ENCODE measurements at regions not wholly inside any gene's neighbourhood (a gene's known extent, or its start where the extent isn't known, plus 50 kb on each side); places are given as distances from the start of the nearest gene placed in this dataset.
"Not testable (repeated sequence)": the region's sequence is repeated elsewhere in the genome, so short reads cannot be mapped to it uniquely, and the experiment has no call there.

DNA sequence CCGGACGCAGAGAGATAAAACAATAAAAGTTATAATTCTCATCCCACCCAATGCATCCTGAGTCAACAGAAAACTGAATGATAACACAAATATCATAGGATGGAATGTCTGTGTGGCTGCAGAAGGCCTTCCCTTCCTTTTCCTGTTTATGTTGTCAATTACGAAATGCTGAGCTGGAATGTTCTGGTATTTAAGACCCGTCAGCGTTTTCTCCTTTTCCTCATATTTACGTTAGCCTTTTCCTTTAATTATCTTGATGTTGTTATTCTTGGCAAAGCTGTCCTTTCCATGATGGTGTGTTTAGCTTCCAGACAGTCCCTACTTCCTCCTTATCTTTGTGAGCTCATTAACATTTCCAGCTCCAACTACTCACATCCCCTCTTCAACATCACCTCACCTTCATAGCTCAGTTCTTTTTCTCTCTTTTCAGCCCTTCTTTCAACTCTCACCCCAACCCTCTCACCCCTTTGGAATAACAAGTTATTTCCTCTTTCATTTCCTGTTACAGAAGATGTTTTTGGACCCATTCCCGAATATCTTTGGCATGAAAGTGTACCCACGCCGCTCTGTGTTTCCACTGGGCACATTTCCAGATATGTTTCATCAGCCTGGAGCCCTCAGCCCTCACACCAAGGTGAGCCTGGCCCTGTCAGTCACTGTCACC lies 221.6 kb downstream of the NR2F1-AS1 start:
- DNase-seq = no peak

DNA sequence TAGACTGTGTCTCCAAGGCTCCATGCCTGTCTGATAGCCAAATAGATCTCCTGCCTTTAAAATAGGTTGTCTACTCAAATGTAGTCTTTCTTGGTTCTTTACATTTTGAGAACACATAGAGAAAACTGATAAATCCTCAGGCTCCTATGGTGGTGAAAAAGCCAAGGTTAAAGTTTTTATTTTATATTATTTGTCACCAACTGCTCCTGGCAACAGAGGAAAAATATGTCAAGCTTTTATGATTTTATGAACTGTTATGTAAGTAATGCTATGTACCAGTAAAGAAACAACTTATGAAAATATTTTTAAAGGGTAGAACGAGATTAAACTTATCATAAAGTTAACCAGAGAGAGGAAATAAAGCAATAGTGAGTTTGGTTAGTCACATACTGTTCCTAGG lies 222.8 kb downstream of the NR2F1-AS1 start:
- no peak for DNase-seq

GRCh38 chr5:93357686-93358085 lies 223.3 kb downstream of the NR2F1-AS1 start:
- no peak for DNase-seq

DNA sequence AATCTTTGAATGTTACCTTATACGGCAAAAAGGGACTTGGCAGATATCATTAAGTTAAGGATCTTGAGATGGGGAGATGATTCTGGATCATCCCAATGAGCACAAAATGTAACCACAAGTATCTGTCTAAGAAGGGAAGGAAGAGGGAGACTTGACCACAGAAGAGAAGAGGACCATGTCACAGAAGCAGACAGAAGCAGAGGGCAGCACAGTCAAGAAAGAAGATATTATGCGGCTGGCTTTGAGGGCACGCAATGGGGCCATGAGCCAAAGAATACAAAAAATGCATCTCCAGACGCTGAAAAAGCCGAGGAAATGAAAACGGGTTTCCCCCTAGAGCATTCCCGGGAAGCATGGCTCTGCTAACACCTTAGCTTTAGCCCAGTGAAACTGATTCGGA lies 225.3 kb downstream of the NR2F1-AS1 start:
- DNase-seq = no peak

DNA sequence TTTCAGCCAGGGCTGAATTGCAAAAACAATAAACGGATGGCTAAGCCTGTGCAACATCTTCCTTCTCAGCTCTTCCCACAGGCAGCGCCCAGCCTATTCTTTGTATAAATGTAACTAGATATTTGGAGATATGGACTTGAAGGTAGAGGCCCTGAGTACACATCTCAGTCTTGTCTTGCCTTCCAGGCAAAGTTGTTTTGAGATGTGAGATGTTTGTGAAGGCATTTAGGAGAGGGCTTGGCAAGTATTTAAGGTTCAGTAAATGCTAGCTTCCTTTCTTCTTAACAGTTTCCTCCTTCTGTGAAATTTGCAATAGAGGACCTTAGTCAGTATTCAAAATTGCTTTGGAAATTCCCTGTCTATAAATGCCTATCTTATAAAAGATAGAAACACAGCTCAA lies 228.8 kb downstream of the NR2F1-AS1 start:
- DNase-seq = no peak

DNA sequence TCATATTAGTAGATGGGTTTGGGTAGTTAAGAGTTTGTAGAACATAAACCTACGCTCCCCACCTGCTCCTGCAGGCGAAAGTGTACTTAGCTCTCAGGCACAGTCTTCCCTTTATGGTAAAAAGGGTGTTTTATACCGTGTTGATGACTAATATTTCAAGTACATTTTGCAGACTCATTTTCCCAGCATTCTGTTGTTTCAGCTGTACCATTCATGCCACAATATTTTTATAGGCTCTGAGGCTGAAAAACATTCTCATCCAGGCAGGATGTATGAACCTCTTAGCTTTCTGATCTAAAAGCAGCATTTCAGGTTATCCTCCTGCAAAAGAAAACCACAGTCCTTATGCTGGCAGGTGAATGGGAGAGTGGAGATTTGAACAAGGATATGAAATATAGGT lies 231.4 kb downstream of the NR2F1-AS1 start:
- no peak for DNase-seq

DNA sequence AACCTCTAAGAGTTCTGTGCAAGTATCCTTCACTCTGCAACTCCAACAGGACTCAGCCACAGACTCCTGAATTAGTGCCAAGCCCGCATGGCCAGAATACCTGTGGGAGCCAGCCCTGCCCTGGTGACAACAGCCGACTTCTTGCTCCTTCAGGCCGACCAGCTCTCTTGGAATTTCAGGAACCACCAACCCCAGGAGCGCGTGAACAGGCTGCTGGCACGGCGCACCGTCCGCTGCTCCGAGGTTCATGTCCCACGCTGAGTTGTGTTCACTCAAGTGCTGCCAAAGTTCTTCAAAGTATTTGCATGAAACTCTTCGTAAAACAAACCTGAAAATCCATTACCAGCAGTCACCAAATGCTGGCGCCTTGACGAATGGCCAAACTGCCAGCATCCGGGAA lies 232.8 kb downstream of the NR2F1-AS1 start:
- DNase-seq = no peak

- DNase-seq = not testable (repeated sequence)
Observed at GRCh38 chr5:93346850-93347249, 234.2 kb downstream of the NR2F1-AS1 start.

- DNase-seq = no peak
Observed at GRCh38 chr5:93346301-93346700, 234.7 kb downstream of the NR2F1-AS1 start.

DNA sequence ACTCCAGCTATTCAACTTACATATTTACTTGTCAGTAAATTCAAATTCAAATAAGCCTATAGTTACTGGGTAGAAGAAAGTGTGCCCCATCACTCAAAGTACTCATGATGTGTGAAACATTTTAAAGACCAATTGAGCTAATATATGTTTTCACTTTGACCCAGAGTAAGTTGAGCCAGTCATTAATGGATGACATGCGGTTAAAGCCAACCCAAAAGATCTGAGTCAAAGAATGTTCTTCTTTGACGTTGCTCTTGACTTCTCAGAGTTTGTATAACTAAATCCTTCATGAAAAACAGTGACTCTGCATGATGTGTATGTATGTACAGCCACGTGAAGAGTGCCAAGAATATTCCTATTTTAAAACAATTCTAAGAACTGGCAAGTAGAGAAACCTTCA lies 237.4 kb downstream of the NR2F1-AS1 start:
- DNase-seq = no peak

DNA sequence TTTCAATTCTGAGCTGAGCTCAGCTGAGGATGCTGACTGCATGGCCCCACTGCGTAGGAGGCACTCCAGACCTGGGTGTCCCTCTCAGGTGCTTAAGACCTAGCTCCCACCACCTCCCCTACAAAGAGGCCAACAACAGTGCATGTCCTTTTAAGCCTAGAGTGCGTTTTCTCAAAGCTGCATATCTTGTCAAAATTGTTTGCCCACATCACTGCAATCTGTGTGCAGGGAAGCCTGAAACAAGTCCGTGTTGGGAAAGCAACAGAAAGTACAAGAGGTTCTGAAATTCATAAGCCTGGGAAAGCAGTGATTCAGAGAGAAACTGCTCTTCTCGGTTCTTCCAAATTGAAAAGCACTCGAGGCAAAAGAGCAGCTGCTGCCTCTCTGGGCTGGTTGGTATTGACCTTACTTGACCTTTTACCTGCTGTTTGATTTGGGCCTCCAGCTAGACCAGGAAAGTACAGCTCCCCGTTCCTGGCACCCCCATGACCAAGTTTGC lies 238.4 kb downstream of the NR2F1-AS1 start:
- no peak for DNase-seq

DNA sequence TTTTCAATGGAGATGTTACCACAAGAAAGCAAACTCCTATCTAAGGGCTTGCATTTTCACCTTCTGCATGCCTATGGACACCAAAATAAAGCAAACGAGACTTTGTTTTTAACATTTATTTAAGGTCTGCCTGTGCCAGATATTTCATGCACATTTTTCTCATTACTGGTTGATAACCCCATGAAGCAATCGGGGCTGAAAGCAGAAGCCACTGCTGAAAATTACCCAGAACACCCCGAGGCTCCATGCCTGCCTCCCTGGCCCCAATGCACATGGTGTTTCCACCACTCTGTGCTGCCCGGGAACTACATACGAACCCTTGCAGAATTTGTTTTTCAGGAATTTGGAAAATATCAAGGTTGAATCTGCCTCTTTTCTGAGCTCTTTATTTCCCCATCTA lies 240.1 kb downstream of the NR2F1-AS1 start:
- no peak for DNase-seq

DNA sequence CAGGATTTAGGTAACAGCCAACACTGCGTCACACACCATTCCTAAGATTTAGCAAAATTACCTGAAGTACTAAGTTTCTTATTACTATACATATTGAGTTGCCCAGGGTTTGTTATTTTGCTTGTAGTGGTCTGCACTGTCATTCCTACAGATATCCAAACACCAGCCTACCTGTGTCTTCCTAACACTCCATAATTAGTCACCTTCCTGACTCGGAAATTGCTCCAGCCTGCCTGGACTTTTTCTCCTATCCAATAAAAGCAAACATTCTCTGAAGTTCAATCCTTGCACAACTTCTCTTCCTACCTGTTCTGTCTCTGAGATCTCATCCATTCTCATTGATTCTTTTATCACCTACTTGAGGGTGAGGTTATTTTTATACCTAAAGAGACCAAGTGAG lies 243.9 kb downstream of the NR2F1-AS1 start:
- DNase-seq = no peak

- no peak for DNase-seq
Observed at GRCh38 chr5:93336330-93337110, 244.5 kb downstream of the NR2F1-AS1 start.

GRCh38 chr5:93331863-93332262 lies 249.2 kb downstream of the NR2F1-AS1 start:
- DNase-seq = no peak

DNA sequence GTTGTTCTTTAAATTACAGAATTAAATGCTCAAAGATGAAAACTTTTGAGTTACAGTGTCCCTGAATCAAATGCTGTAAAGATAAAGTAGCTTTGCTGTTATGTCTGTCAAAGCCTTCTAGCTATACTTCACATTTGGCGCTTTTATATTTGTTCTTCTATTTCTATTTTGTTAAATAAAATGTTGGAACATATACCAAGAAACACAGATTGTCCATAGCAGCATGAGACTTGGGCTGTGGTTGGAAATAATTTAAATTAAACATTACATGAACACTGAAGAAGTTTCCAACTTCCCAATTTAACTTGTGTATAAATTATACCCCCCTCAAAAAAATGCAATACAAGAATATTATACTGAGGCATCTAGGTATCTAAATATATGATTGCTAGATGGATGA lies 249.8 kb downstream of the NR2F1-AS1 start:
- no peak for DNase-seq

- DNase-seq = no peak
Observed at GRCh38 chr5:93330506-93330905, 250.5 kb downstream of the NR2F1-AS1 start.

DNA sequence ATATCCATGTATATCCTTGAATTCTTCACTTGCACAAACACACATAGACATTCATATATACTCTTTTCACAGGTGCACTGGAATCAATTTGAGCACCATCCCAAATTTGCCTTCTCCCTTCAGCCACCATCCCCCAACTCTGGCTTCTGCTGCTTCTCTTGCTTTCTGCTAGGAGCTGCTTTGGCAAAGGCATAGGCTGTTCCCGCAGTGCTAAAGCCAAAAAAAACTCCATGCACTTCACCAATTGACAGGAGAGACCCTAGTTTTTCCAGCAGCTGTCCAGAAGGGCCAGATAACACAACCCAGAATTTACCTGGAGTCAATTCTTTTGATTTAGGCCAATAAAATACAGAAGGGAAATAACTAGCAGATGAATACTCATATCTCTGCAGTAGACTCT lies 251.3 kb downstream of the NR2F1-AS1 start:
- DNase-seq = no peak

DNA sequence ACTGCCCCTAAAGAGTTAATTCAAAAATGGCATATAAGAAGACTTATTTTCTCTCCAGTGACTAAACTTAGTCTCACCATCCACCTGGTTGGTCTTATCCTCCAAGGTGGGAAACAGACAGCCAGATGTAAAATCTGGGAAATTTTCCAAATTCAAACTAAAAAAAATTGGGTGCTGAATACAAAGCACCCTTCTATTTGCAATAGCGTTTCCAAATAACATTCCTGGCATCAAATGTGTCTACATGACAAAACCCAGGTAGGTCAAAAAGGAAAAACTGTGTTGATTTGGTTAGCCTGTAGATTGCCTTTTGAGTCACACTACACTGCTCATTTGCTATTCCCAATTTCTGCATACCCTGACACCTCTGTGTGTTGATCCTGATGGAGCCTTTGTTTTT lies 252.2 kb downstream of the NR2F1-AS1 start:
- no peak for DNase-seq

- DNase-seq = no peak
Observed at GRCh38 chr5:93327605-93328004, 253.4 kb downstream of the NR2F1-AS1 start.

GRCh38 chr5:93325946-93326345 lies 255.1 kb downstream of the NR2F1-AS1 start:
- no peak for DNase-seq

DNA sequence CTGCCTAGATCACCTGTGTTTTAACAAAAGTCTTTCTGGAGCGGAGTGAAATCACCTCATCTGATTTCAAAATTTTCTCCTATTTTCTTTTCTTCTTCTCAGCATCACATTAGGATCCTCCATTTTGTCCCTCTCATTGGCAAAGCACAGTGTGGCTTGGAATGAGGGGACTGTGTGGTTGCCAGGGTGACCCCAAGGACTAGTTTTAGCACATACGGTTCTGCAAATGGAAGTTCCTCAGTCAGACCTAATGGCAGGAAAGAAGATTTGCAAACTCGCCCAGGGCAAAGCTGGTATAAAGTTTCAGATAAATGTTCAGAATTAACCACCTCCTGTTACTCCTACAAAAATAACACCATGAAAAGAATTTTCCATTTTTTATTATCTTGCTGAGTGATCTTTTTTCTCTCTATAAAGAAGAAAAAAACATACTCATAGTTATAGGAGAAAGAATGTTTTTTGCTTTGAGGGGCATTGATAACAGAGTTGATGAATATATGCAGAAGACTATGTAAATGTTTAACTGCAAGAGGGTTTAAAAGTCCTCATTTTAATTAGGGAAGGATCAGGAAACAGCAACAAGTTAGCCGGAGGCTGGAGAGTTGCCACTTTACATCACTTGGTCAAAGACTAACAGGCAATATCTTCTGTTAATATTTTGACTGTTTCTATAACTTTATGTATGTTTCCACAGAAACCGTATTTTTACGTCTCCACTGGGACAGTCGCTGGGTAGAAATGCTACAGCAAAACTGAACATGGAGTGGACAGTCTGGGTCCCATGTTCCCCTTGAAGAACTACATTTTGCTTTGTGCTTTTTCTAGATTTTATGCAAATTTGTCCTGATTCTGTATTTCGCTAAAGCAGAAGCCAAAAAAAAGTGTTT lies 257.8 kb downstream of the NR2F1-AS1 start:
- no peak for DNase-seq

DNA sequence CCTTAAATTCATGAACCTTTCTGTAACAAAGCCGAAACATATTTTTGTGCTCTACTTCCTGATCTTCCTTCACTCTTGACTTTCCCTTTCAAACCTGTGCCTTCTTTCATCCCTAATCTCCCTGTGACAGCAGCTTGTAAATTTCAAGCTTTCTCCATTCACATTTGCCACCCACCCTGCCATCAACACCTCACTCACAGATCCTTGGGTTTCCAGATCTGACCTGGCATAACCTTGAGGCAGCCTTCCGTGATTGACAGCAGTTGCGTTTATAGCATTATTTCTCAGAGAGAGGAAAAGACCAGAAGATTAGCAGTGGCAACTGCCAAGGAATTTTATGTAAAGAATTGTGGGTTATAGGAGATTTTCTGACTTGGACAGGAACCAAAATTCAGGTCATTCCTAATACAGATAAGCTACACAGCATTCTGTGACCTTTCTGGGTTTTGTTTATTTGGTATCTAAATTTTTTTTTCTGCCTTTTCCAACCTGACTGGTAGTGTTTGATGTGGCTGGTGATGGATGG lies 260.0 kb downstream of the NR2F1-AS1 start:
- no peak for DNase-seq
